Peyer's patch (tissue), 4 donors: ENCODE measurements at regions not wholly inside any gene's neighbourhood (a gene's known extent, or its start where the extent isn't known, plus 50 kb on each side); places are given as distances from the start of the nearest gene placed in this dataset.

Experiments
- DNase-seq, 3 donors: peaks; one replicate each; pipeline ENCODE4 v3.0.0-alpha.2; 2017 to 2019
- H3K27ac ChIP-seq, 4 donors: fragments of 200-600 bp; sonication (generic); one replicate each; pipeline ENCODE4 v1.5.1; 2016 to 2019
- H3K27me3 ChIP-seq, 2 donors: fragments of 200-600 bp; sonication (generic); one replicate each; pipeline ENCODE4 v1.5.1; 2019
- H3K36me3 ChIP-seq, 3 donors: fragments of 200-600 bp; sonication (generic); one replicate each; pipeline ENCODE4 v1.5.1; 2016 to 2019
- H3K4me1 ChIP-seq, 4 donors: fragments of 200-600 bp; sonication (generic); one replicate each; pipeline ENCODE4 v1.5.1; 2016 to 2019
- H3K4me3 ChIP-seq, 4 donors: fragments of 200-600 bp; sonication (generic); 1 replicate in 3 of 4; 2 replicates in 1 of 4; pipeline ENCODE4 v1.5.1; 2016 to 2019; ENCODE audit warnings: mild to moderate bottlenecking in 1 of 4
- H3K9me3 ChIP-seq, 4 donors: fragments of 200-600 bp; sonication (generic); one replicate each; pipeline ENCODE4 v1.5.1; 2016 to 2019; ENCODE audit warnings: mild to moderate bottlenecking in 1 of 4
- POLR2A ChIP-seq, 2 donors: fragments of 450-650 bp; IDR thresholded peaks; one replicate each; pipeline ENCODE4 v1.5.1; 2017; ENCODE audit warnings: antibody characterized with exemption in 2 of 2, mild to moderate bottlenecking in 2 of 2, moderate library complexity in 2 of 2
- TF ChIP-seq, protein P1 (sequence below), 6 experiments: fragments of 450-650 bp in 4 of 6; fragments of 200-600 bp in 2 of 6; sonication (generic) in 1 of 6; IDR thresholded peaks; one replicate each; pipeline ENCODE4 v1.5.1; 2017 to 2019; ENCODE audit warnings: antibody characterized with exemption in 6 of 6, mild to moderate bottlenecking in 3 of 6, moderate library complexity in 1 of 6

DNA sequence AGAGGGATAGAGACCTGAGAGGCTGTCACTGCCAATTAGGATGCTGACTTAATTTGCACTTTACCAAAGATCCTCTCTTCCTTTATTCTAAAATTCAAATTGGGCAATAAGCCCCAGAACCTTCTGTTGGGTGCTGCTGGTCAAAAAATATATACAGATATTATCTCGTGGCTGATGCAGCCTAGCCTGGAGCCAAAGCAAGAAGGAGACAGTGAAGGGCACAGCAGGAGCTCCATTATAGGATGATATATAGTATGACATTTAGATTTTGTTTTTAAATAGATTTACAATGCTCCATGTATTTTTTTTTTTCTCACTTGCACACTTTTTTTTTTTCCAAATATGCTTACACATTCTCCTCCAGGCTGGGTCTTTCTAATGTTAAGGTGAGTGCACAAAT lies 579.3 kb downstream of the PIK3C3 start:
- Histone ChIP-seq H3K27ac (no peak overlapping the region), H3K27me3 (no peaks in the 10 kb centered on the region), H3K4me3 (no peak overlapping the region), H3K9me3 (no peaks in the 10 kb centered on the region), H3K36me3 (no peaks in the 10 kb centered on the region), H3K4me1 (no peaks in the 10 kb centered on the region)
- DNase-seq, result no peak
- TF ChIP-seq, protein P1, sequence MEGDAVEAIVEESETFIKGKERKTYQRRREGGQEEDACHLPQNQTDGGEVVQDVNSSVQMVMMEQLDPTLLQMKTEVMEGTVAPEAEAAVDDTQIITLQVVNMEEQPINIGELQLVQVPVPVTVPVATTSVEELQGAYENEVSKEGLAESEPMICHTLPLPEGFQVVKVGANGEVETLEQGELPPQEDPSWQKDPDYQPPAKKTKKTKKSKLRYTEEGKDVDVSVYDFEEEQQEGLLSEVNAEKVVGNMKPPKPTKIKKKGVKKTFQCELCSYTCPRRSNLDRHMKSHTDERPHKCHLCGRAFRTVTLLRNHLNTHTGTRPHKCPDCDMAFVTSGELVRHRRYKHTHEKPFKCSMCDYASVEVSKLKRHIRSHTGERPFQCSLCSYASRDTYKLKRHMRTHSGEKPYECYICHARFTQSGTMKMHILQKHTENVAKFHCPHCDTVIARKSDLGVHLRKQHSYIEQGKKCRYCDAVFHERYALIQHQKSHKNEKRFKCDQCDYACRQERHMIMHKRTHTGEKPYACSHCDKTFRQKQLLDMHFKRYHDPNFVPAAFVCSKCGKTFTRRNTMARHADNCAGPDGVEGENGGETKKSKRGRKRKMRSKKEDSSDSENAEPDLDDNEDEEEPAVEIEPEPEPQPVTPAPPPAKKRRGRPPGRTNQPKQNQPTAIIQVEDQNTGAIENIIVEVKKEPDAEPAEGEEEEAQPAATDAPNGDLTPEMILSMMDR (IDR thresholded peaks at IDR 0.05), result no peak
- no peak for TF ChIP-seq POLR2A (IDR thresholded peaks at IDR 0.05)

DNA sequence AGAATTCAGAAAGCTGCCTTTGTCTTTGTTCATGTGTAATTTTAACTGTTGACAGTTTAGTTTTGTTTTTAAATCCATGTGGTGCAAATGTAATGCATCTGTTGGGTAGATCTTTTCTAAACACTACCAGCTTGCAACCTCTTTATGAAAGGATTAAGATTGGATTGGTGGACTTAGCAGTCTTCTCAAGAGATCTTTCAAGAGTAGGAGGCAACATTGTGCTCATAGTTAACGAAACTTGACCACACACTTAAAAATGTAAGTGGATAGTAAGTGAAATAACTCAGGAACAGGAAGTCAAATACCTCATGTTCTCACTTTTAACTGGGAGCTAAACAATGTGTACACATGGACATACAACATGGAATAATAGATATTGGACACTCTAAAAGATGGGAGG lies 579.0 kb downstream of the RIT2 start:
- no peaks in the 10 kb centered on the region for H3K36me3 ChIP-seq
- H3K27ac ChIP-seq, result no peak overlapping the region
- H3K9me3 ChIP-seq, result no peaks in the 10 kb centered on the region
- no peaks in the 10 kb centered on the region for H3K4me1 ChIP-seq
- H3K27me3 ChIP-seq, result no peaks in the 10 kb centered on the region
- no peak overlapping the region for H3K4me3 ChIP-seq
- TF ChIP-seq, protein P1 (IDR thresholded peaks at IDR 0.05), result no peak
- no peak for TF ChIP-seq POLR2A (IDR thresholded peaks at IDR 0.05)
- DNase-seq, result no peak

DNA sequence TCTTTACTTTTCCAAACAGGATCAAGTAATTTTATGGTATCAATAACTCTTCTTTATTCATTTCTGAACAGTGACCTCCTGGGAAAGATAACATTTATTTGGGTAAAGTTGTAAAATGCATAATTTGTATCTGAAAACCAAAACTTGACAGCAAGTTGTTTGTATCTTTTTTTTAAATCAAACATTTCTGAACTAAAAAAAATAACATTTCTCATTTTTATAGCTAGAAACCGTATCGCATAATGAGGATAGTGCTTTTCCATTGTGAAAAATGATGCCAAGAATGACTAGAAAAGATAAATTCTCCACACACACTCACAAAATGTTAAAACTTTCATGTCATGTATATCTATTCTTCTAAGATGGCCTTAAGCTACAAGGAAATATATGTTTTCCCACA lies 578.2 kb downstream of the RIT2 start:
- H3K27ac ChIP-seq, result no peak overlapping the region
- H3K36me3 ChIP-seq, result no peaks in the 10 kb centered on the region
- no peak for DNase-seq
- H3K9me3 ChIP-seq, result no peaks in the 10 kb centered on the region
- no peaks in the 10 kb centered on the region for H3K27me3 ChIP-seq
- no peak overlapping the region for H3K4me3 ChIP-seq
- TF ChIP-seq POLR2A (IDR thresholded peaks at IDR 0.05), result no peak
- TF ChIP-seq, protein P1 (IDR thresholded peaks at IDR 0.05), result no peak
- no peaks in the 10 kb centered on the region for H3K4me1 ChIP-seq

DNA sequence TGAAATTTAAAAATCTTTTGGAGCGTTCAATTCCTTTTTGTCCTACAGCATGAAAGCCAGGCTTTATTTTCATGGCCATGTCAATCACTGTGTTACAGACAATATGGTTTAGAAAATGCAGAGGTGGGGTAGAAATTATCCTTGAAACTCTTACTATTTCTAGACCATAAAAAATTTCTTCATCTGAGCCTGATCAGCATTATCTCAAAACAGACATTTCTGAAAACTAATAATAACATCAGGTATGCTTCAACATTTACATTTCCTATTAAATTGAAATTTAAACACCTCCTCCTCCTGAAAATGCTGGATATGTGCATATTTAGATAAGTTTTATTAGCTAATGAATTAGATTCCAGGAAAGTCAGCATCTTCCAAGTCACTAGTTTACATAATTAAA lies 570.6 kb downstream of the RIT2 start:
- Histone ChIP-seq H3K4me3 (no peak overlapping the region), H3K27me3 (no peaks in the 10 kb centered on the region), H3K9me3 (no peaks in the 10 kb centered on the region), H3K27ac (no peak overlapping the region), H3K36me3 (no peaks in the 10 kb centered on the region), H3K4me1 (no peaks in the 10 kb centered on the region)
- no peak for DNase-seq
- no peak for TF ChIP-seq POLR2A (IDR thresholded peaks at IDR 0.05)
- TF ChIP-seq, protein P1 (IDR thresholded peaks at IDR 0.05), result no peak

DNA sequence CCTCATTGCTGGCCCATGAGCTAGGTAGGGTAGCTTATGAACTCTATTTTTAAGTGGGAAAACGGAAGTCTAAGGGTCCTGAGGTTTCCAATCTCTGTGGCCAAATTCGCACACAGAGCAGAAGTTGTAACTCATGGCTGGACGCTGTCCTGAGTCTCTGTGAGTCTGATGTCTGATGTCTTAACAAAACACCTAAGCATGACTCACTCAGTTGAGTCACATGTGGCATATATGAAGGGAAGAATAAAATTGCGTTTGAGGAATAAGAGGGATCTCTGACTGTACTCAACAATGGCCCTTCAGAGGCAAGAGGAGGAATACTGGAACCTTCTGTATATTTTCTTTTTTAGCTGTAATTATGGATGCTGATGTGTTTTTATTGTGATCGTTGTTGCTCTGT lies 569.7 kb downstream of the RIT2 start:
- Histone ChIP-seq H3K27ac (no peak overlapping the region), H3K4me1 (no peaks in the 10 kb centered on the region), H3K4me3 (no peak overlapping the region), H3K36me3 (no peaks in the 10 kb centered on the region), H3K27me3 (no peaks in the 10 kb centered on the region), H3K9me3 (no peaks in the 10 kb centered on the region)
- DNase-seq, result no peak
- TF ChIP-seq, protein P1 (IDR thresholded peaks at IDR 0.05), result no peak
- TF ChIP-seq POLR2A (IDR thresholded peaks at IDR 0.05), result no peak

DNA sequence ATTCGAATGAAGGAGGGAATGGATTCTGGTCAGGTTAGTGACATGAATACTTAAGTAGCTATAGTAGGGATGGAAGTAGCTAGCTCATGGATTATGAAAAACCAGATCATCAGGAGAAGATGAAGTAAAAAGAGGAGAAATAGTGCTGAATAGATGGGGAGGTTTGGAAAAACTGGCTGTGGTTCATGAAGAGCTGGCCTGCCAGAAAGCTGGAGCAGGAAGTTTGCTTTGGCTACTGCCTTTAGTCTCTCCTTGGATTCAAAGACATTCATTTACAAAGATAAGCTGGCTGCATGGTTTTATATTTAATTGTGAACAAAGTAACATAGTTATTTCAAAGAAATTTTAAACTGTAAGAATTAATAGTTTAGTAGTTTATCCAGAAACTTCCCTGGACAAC lies 567.0 kb downstream of the RIT2 start:
- no peaks in the 10 kb centered on the region for H3K27me3 ChIP-seq
- H3K4me3 ChIP-seq, result no peak overlapping the region
- no peaks in the 10 kb centered on the region for H3K36me3 ChIP-seq
- TF ChIP-seq, protein P1 (IDR thresholded peaks at IDR 0.05), result no peak
- no peak for TF ChIP-seq POLR2A (IDR thresholded peaks at IDR 0.05)
- no peaks in the 10 kb centered on the region for H3K4me1 ChIP-seq
- H3K9me3 ChIP-seq, result no peaks in the 10 kb centered on the region
- no peak for DNase-seq
- no peak overlapping the region for H3K27ac ChIP-seq
